ENCODE measurements at regions not wholly inside any gene's neighbourhood (a gene's known extent, or its start where the extent isn't known, plus 50 kb on each side); places are given as distances from the start of the nearest gene placed in this dataset.
"Not testable (repeated sequence)": the region's sequence is repeated elsewhere in the genome, so short reads cannot be mapped to it uniquely, and the experiment has no call there.

DNA sequence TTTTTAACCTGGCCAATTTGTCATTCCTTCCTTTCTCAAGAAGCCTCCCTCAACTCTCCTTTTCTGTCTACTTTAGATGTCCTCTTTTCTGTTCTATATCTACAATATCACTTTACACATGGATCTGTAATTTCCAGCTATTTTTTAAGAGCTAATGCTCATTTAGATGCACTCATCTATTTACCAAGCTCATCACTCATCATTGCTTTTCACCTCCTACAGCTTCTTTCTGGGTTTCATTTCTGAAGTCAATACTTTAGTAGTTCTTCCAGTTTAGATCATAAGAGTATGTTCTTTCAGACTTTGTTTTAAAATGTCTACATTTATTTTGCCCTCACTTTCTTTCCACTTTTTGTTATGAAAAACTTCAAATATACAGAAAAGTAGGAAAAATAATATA, 466.9 kb downstream of the MID1IP1 start:
- Histone ChIP-seq H3K4me3 (no peak overlapping the region), H3K27me3 (peaks cover 0 to 26% of the 10 kb centered on the region in 2 donors), H3K4me1 (no peaks in the 10 kb centered on the region), H3K27ac (no peak overlapping the region), H3K9me3 (peaks cover 3 to 31% of the 10 kb centered on the region in 2 donors), H3K36me3 (no peaks in the 10 kb centered on the region)
- intact Hi-C loops (cut with DNase I; ENCODE audit: low total_unique reads): no loop called here
- no peak for DNase-seq (ENCODE audit: low spot score in 2 of 2)
- TF ChIP-seq POLR2AphosphoS5 (IDR thresholded peaks at IDR 0.05) (no peak), POLR2A (IDR thresholded peaks at IDR 0.05) (no peak)
- TF ChIP-seq, protein P1, sequence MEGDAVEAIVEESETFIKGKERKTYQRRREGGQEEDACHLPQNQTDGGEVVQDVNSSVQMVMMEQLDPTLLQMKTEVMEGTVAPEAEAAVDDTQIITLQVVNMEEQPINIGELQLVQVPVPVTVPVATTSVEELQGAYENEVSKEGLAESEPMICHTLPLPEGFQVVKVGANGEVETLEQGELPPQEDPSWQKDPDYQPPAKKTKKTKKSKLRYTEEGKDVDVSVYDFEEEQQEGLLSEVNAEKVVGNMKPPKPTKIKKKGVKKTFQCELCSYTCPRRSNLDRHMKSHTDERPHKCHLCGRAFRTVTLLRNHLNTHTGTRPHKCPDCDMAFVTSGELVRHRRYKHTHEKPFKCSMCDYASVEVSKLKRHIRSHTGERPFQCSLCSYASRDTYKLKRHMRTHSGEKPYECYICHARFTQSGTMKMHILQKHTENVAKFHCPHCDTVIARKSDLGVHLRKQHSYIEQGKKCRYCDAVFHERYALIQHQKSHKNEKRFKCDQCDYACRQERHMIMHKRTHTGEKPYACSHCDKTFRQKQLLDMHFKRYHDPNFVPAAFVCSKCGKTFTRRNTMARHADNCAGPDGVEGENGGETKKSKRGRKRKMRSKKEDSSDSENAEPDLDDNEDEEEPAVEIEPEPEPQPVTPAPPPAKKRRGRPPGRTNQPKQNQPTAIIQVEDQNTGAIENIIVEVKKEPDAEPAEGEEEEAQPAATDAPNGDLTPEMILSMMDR (IDR thresholded peaks at IDR 0.05): no peak

DNA sequence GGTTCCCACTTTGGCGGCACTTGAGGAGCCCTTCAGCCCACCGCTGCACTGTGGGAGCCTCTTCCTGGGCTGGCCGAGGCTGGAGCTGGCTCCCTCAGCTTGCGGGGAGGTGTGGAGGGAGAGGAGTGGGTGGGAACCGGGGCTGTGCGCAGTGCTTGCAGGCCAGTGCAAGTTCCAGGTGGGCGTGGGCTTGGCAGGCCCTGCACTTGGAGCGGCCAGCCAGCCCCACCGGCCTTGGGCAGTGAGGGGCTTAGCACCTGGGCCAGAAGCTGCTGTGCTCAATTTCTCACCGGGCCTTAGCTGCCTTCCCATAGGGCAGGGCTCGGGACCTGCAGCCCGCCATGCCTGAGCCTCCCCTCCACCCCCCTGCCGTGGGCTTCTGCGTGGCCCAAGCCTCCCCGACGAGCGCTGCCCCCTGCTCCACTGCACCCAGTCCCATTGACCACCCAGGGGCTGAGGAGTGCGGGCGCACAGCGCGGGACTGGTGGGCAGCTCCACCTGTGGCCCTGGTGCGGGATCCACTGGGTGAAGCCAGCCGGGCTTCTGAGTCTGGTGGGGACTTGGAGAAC, 474.3 kb downstream of the MID1IP1 start:
- Histone ChIP-seq H3K4me3 (no peak overlapping the region), H3K36me3 (no peaks in the 10 kb centered on the region), H3K27ac (no peak overlapping the region), H3K9me3 (peaks cover 7 to 22% of the 10 kb centered on the region in 2 donors), H3K27me3 (peaks cover 0 to 13% of the 10 kb centered on the region in 2 donors), H3K4me1 (no peaks in the 10 kb centered on the region)
- TF ChIP-seq POLR2AphosphoS5 (IDR thresholded peaks at IDR 0.05) (no peak), POLR2A (IDR thresholded peaks at IDR 0.05) (no peak)
- TF ChIP-seq, protein P1 (IDR thresholded peaks at IDR 0.05): no peak
- intact Hi-C loops (cut with DNase I; ENCODE audit: low total_unique reads): no loop called here
- DNase-seq (ENCODE audit: low spot score in 2 of 2): no peak

DNA sequence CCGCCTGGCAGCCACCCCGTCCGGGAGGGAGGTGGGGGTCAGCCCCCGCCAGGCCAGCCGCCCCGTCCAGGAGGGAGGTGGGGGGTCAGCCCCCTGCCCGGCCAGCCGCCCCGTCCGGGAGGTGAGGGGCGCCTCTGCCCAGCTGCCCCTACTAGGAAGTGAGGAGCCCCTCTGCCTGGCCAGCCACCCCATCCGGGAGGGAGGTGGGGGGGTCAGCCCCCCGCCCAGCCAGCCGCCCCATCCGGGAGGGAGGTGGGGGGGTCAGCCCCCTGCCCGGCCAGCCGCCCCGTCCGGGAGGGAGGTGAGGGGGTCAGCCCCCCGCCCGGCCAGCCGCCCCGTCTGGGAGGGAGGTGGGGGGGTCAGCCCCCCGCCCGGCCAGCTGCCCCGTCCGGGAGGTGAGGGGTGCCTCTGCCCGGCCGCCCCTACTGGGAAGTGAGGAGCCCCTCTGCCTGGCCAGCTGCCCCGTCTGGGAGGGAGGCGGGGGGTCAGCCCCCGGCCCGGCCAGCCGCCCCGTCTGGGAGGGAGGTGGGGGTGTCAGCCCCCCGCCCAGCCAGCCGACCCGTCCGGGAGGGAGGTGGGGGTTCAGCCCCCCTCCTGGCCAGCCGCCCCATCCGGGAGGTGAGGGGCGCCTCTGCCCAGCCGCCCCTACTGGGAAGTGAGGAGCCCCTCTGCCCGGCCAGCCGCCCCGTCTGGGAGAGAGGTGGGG, 476.6 kb downstream of the MID1IP1 start:
- Histone ChIP-seq H3K9me3 (peaks cover 7 to 24% of the 10 kb centered on the region in 2 donors), H3K27me3 (peaks cover 0 to 16% of the 10 kb centered on the region in 2 donors)
- H3K4me3 ChIP-seq; H3K36me3 ChIP-seq; H3K27ac ChIP-seq; H3K4me1 ChIP-seq; DNase-seq (ENCODE audit: low spot score in 2 of 2); intact Hi-C loops (cut with DNase I; ENCODE audit: low total_unique reads): not testable (repeated sequence)

DNA sequence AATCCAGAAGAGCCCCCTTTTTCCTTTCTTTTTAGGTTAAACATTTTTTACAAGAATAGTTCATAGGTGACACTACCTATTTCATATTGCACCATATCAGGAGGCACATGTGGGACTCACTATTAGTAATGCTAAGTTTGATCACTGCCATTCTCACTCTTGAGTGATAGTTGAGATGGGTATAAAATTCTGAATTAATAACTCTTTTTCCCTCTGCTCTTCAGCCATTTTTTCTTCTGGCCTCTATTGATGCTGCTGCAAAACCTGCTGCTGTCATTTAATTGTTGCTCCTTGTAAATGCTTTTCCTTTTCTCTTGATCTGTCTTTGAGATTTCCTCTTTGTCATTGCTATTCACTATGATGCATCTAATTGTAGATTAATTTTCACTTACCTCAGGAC, 482.0 kb downstream of the MID1IP1 start:
- Histone ChIP-seq H3K4me1 (no peaks in the 10 kb centered on the region), H3K9me3 (peaks cover 3 to 41% of the 10 kb centered on the region in 2 donors), H3K36me3 (no peaks in the 10 kb centered on the region), H3K4me3 (no peak overlapping the region), H3K27ac (no peak overlapping the region), H3K27me3 (peaks cover 0 to 39% of the 10 kb centered on the region in 2 donors)
- no peak for TF ChIP-seq POLR2AphosphoS5 (IDR thresholded peaks at IDR 0.05)
- no peak for TF ChIP-seq POLR2A (IDR thresholded peaks at IDR 0.05)
- TF ChIP-seq, protein P1 (IDR thresholded peaks at IDR 0.05): no peak
- DNase-seq (ENCODE audit: low spot score in 2 of 2): no peak
- intact Hi-C loops (cut with DNase I; ENCODE audit: low total_unique reads): no loop called here

DNA sequence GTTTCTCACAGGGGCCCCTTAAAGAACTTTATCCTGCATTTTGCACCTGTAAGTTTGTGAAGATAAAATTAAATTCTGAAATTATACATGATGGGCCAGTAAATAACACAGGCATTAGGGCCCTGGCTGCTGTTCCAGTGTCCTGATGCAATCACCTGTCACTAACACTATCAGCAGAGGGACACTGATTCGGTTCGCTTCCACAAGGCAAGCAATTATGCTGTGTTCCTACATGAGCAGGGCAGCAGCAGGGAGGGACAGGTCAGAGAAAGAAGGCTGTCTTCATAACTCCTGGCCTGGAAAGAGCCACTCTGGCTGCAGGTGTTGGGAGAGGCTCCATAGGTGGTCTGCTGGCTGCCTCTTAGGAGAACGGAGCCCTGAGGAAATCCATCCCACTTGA, 487.3 kb downstream of the MID1IP1 start:
- TF ChIP-seq, protein P1 (IDR thresholded peaks at IDR 0.05): no peak
- TF ChIP-seq POLR2A (IDR thresholded peaks at IDR 0.05): no peak
- no peak for DNase-seq (ENCODE audit: low spot score in 2 of 2)
- intact Hi-C loops (cut with DNase I; ENCODE audit: low total_unique reads): no loop called here

More for the DNA sequence above, 487.3 kb downstream of the MID1IP1 start:
- H3K4me1 ChIP-seq: no peaks in the 10 kb centered on the region
- H3K27me3 ChIP-seq: peaks cover 0 to 72% of the 10 kb centered on the region in 2 donors
- H3K4me3 ChIP-seq: no peak overlapping the region
- H3K36me3 ChIP-seq: no peaks in the 10 kb centered on the region
- no peak overlapping the region for H3K27ac ChIP-seq
- H3K9me3 ChIP-seq: peaks cover 0 to 21% of the 10 kb centered on the region in 2 donors
